GM23338 (cell line): ENCODE measurements at regions not wholly inside any gene's neighbourhood (a gene's known extent, or its start where the extent isn't known, plus 50 kb on each side); places are given as distances from the start of the nearest gene placed in this dataset.

Experiments
- CREB1 ChIP-seq: fragments of 250-450 bp; sonication (Bioruptor Pico); IDR thresholded peaks from 2 replicates; pipeline ENCODE4 v1.5.0; 2020; ENCODE audit warnings: low read depth, mild to moderate bottlenecking, moderate library complexity
- ETS1 ChIP-seq: IDR thresholded peaks from 2 replicates; pipeline ENCODE4 v1.6.1; 2016; ENCODE audit warnings: antibody characterized with exemption
- EZH2 ChIP-seq: fragments of 200-600 bp; sonication (generic); IDR thresholded peaks from one replicate; pipeline ENCODE4 v1.8.0; 2017; ENCODE audit warnings: antibody characterized with exemption, mild to moderate bottlenecking, low read depth; ENCODE audit not compliant: unreplicated experiment
- EZH2phosphoT487 ChIP-seq: fragments of 200-600 bp; sonication (generic); IDR thresholded peaks from one replicate; pipeline ENCODE4 v1.8.1; 2018; ENCODE audit warnings: antibody characterized with exemption; ENCODE audit not compliant: unreplicated experiment
- JUNB ChIP-seq: IDR thresholded peaks from one replicate; pipeline ENCODE4 v1.6.1; 2016; ENCODE audit warnings: antibody characterized with exemption; ENCODE audit not compliant: unreplicated experiment
- NANOG ChIP-seq: IDR thresholded peaks from 2 replicates; pipeline ENCODE4 v1.6.1; 2016; ENCODE audit warnings: antibody characterized with exemption, borderline replicate concordance
- POLR2AphosphoS5 ChIP-seq: IDR thresholded peaks from 2 replicates; pipeline ENCODE4 v1.6.1; 2016; ENCODE audit warnings: antibody characterized with exemption, low read depth
- STAT1 ChIP-seq: IDR thresholded peaks from one replicate; pipeline ENCODE4 v1.6.1; 2016; ENCODE audit warnings: antibody characterized with exemption; ENCODE audit not compliant: unreplicated experiment
- ZNF114 ChIP-seq: fragments of 250-450 bp; sonication (Bioruptor Pico); IDR thresholded peaks from 2 replicates; pipeline ENCODE4 v1.5.0; 2020; ENCODE audit warnings: mild to moderate bottlenecking, moderate library complexity
- ZNF331 ChIP-seq: fragments of 250-450 bp; sonication (Bioruptor Pico); IDR thresholded peaks from 2 replicates; pipeline ENCODE4 v1.5.0; 2020; ENCODE audit warnings: low read depth, mild to moderate bottlenecking, moderate library complexity
- TF ChIP-seq, protein P1 (sequence below): IDR thresholded peaks from one replicate; pipeline ENCODE4 v1.6.1; 2018; ENCODE audit warnings: antibody characterized with exemption; ENCODE audit not compliant: unreplicated experiment
- TF ChIP-seq, protein P2 (sequence below), 2 experiments: fragments of 200-600 bp in 1 of 2; sonication (generic) in 1 of 2; conservative IDR thresholded peaks; 2 replicates each; pipeline versions ENCODE4 v1.5.1 to v1.6.1; 2016 to 2017; ENCODE audit warnings: antibody characterized with exemption in 2 of 2, low read depth in 2 of 2, mild to moderate bottlenecking in 2 of 2, moderate library complexity in 1 of 2
- TF ChIP-seq, protein P3 (sequence below): fragments of 250-450 bp; sonication (Bioruptor Pico); IDR thresholded peaks from 2 replicates; pipeline ENCODE4 v1.5.0; 2020; ENCODE audit warnings: mild to moderate bottlenecking, moderate library complexity

GRCh38 chr1:181206513-181206912 is 118.0 kb downstream of the IER5 start:
- TF ChIP-seq, protein P1, sequence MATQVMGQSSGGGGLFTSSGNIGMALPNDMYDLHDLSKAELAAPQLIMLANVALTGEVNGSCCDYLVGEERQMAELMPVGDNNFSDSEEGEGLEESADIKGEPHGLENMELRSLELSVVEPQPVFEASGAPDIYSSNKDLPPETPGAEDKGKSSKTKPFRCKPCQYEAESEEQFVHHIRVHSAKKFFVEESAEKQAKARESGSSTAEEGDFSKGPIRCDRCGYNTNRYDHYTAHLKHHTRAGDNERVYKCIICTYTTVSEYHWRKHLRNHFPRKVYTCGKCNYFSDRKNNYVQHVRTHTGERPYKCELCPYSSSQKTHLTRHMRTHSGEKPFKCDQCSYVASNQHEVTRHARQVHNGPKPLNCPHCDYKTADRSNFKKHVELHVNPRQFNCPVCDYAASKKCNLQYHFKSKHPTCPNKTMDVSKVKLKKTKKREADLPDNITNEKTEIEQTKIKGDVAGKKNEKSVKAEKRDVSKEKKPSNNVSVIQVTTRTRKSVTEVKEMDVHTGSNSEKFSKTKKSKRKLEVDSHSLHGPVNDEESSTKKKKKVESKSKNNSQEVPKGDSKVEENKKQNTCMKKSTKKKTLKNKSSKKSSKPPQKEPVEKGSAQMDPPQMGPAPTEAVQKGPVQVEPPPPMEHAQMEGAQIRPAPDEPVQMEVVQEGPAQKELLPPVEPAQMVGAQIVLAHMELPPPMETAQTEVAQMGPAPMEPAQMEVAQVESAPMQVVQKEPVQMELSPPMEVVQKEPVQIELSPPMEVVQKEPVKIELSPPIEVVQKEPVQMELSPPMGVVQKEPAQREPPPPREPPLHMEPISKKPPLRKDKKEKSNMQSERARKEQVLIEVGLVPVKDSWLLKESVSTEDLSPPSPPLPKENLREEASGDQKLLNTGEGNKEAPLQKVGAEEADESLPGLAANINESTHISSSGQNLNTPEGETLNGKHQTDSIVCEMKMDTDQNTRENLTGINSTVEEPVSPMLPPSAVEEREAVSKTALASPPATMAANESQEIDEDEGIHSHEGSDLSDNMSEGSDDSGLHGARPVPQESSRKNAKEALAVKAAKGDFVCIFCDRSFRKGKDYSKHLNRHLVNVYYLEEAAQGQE, result no peak
- TF ChIP-seq POLR2AphosphoS5, result no peak
- TF ChIP-seq, protein P2, sequence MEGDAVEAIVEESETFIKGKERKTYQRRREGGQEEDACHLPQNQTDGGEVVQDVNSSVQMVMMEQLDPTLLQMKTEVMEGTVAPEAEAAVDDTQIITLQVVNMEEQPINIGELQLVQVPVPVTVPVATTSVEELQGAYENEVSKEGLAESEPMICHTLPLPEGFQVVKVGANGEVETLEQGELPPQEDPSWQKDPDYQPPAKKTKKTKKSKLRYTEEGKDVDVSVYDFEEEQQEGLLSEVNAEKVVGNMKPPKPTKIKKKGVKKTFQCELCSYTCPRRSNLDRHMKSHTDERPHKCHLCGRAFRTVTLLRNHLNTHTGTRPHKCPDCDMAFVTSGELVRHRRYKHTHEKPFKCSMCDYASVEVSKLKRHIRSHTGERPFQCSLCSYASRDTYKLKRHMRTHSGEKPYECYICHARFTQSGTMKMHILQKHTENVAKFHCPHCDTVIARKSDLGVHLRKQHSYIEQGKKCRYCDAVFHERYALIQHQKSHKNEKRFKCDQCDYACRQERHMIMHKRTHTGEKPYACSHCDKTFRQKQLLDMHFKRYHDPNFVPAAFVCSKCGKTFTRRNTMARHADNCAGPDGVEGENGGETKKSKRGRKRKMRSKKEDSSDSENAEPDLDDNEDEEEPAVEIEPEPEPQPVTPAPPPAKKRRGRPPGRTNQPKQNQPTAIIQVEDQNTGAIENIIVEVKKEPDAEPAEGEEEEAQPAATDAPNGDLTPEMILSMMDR (conservative IDR thresholded peaks at IDR 0.05; ENCODE audit: low read depth in 2 of 2), result no peak
- TF ChIP-seq EZH2, result no peak
- TF ChIP-seq STAT1, result no peak
- TF ChIP-seq EZH2phosphoT487, result no peak
- no peak for TF ChIP-seq JUNB
- no peak for TF ChIP-seq CREB1 (CRISPR knock-in tag)
- no peak for TF ChIP-seq ZNF114
- no peak for TF ChIP-seq NANOG
- no peak for TF ChIP-seq ETS1
- TF ChIP-seq, protein P3, sequence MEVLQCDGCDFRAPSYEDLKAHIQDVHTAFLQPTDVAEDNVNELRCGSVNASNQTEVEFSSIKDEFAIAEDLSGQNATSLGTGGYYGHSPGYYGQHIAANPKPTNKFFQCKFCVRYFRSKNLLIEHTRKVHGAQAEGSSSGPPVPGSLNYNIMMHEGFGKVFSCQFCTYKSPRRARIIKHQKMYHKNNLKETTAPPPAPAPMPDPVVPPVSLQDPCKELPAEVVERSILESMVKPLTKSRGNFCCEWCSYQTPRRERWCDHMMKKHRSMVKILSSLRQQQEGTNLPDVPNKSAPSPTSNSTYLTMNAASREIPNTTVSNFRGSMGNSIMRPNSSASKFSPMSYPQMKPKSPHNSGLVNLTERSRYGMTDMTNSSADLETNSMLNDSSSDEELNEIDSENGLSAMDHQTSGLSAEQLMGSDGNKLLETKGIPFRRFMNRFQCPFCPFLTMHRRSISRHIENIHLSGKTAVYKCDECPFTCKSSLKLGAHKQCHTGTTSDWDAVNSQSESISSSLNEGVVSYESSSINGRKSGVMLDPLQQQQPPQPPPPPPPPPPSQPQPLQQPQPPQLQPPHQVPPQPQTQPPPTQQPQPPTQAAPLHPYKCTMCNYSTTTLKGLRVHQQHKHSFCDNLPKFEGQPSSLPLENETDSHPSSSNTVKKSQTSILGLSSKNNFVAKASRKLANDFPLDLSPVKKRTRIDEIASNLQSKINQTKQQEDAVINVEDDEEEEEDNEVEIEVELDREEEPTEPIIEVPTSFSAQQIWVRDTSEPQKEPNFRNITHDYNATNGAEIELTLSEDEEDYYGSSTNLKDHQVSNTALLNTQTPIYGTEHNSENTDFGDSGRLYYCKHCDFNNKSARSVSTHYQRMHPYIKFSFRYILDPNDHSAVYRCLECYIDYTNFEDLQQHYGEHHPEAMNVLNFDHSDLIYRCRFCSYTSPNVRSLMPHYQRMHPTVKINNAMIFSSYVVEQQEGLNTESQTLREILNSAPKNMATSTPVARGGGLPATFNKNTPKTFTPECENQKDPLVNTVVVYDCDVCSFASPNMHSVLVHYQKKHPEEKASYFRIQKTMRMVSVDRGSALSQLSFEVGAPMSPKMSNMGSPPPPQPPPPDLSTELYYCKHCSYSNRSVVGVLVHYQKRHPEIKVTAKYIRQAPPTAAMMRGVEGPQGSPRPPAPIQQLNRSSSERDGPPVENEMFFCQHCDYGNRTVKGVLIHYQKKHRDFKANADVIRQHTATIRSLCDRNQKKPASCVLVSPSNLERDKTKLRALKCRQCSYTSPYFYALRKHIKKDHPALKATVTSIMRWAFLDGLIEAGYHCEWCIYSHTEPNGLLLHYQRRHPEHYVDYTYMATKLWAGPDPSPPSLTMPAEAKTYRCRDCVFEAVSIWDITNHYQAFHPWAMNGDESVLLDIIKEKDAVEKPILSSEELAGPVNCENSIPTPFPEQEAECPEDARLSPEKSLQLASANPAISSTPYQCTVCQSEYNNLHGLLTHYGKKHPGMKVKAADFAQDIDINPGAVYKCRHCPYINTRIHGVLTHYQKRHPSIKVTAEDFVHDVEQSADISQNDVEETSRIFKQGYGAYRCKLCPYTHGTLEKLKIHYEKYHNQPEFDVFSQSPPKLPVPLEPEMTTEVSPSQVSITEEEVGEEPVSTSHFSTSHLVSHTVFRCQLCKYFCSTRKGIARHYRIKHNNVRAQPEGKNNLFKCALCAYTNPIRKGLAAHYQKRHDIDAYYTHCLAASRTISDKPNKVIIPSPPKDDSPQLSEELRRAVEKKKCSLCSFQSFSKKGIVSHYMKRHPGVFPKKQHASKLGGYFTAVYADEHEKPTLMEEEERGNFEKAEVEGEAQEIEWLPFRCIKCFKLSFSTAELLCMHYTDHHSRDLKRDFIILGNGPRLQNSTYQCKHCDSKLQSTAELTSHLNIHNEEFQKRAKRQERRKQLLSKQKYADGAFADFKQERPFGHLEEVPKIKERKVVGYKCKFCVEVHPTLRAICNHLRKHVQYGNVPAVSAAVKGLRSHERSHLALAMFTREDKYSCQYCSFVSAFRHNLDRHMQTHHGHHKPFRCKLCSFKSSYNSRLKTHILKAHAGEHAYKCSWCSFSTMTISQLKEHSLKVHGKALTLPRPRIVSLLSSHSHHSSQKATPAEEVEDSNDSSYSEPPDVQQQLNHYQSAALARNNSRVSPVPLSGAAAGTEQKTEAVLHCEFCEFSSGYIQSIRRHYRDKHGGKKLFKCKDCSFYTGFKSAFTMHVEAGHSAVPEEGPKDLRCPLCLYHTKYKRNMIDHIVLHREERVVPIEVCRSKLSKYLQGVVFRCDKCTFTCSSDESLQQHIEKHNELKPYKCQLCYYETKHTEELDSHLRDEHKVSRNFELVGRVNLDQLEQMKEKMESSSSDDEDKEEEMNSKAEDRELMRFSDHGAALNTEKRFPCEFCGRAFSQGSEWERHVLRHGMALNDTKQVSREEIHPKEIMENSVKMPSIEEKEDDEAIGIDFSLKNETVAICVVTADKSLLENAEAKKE, result no peak
- no peak for TF ChIP-seq ZNF331 (CRISPR knock-in tag)
